Endodermal cell (in vitro differentiated cells): ENCODE measurements at regions not wholly inside any gene's neighbourhood (a gene's known extent, or its start where the extent isn't known, plus 50 kb on each side); places are given as distances from the start of the nearest gene placed in this dataset.
"Not testable (repeated sequence)": the region's sequence is repeated elsewhere in the genome, so short reads cannot be mapped to it uniquely, and the experiment has no call there.

Experiments
- DNase-seq: peaks from one replicate; pipeline ENCODE4 v3.0.0-alpha.2; 2017
- H3K27ac ChIP-seq: 2 replicates; pipeline ENCODE4 v1.5.1; 2013; ENCODE audit warnings: mild to moderate bottlenecking, low read depth, low read length, moderate library complexity
- H3K27me3 ChIP-seq: 2 replicates; pipeline ENCODE4 v1.6.1; 2013; ENCODE audit warnings: mild to moderate bottlenecking, low read length, moderate library complexity; ENCODE audit not compliant: insufficient read depth, control insufficient read depth, poor library complexity, severe bottlenecking
- H3K36me3 ChIP-seq: 2 replicates; pipeline ENCODE4 v1.7.0; 2013; ENCODE audit warnings: mild to moderate bottlenecking, low read length, moderate library complexity; ENCODE audit not compliant: control insufficient read depth, insufficient read depth
- H3K4me1 ChIP-seq: one replicate; pipeline ENCODE4 v1.7.0; 2013; ENCODE audit warnings: low read length; ENCODE audit not compliant: control insufficient read depth, insufficient read depth
- H3K4me3 ChIP-seq: 2 replicates; pipeline ENCODE4 v1.5.1; 2013; ENCODE audit warnings: mild to moderate bottlenecking, low read length, moderate library complexity
- H3K9ac ChIP-seq: 2 replicates; pipeline ENCODE4 v1.6.1; 2013; ENCODE audit warnings: mild to moderate bottlenecking, low read length, moderate library complexity; ENCODE audit not compliant: poor library complexity, severe bottlenecking; ENCODE audit errors: extremely low read depth
- H3K9me3 ChIP-seq: 2 replicates; pipeline ENCODE4 v1.6.1; 2013; ENCODE audit warnings: mild to moderate bottlenecking, low read length, moderate library complexity; ENCODE audit not compliant: control insufficient read depth
- H3K27ac Mint-ChIP-seq: 2 replicates; pipeline ENCODE4 v1.8.0; 2020; ENCODE audit warnings: mixed read lengths
- H3K27me3 Mint-ChIP-seq: 2 replicates; pipeline ENCODE4 v1.8.0; 2021; ENCODE audit warnings: mild to moderate bottlenecking, mixed read lengths; ENCODE audit not compliant: insufficient read depth
- H3K36me3 Mint-ChIP-seq: 2 replicates; pipeline ENCODE4 v1.8.0; 2020; ENCODE audit warnings: low read depth, mixed read lengths
- H3K4me1 Mint-ChIP-seq: 2 replicates; pipeline ENCODE4 v1.8.0; 2020; ENCODE audit warnings: mixed read lengths
- H3K4me3 Mint-ChIP-seq: 2 replicates; pipeline ENCODE4 v1.8.0; 2020; ENCODE audit warnings: mild to moderate bottlenecking, moderate library complexity, mixed read lengths
- H3K9me3 Mint-ChIP-seq: 2 replicates; pipeline ENCODE4 v1.8.0; 2020; ENCODE audit warnings: mild to moderate bottlenecking, mixed read lengths
- WGBS, 2 experiments: methylation state at CpG; one replicate each; pipeline versions ENCODE4 v1.1.5 to v1.1.7; 2013; ENCODE audit warnings: missing lambda C conversion rate in 2 of 2, mixed read lengths in 1 of 2; ENCODE audit not compliant: insufficient coverage in 1 of 2, insufficient read length in 1 of 2; 5-methylcytosine and 5-hydroxymethylcytosine counted together
- TF ChIP-seq, protein P1 (sequence below): fragments of 200-600 bp; sonication (generic); conservative IDR thresholded peaks from 2 replicates; pipeline ENCODE4 v1.5.0; 2021; ENCODE audit warnings: antibody characterized with exemption, mild to moderate bottlenecking

DNA sequence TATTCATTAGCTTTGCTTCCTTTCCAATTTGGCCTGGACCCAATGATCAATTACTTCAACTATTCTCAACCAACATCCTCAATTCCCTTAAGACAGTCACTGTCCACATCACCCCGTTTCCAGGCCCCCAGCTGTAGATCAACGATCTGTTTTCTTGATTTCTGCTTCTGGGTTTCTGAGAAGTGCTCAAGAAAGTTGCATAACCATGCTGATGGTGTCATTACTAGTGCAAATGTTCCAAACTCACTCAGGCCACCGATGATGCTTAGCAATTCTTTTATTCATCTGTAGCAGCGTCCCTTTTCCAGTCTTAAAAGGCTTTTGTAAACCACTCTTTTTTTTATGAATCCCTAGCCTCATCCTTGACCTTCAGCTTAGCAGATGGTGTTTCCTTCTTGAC lies 155.8 kb upstream of the PTGFR start:
- H3K4me3 Mint-ChIP-seq, result no peak overlapping the region
- peaks cover 35% of the 10 kb centered on the region for H3K27me3 ChIP-seq
- H3K27ac Mint-ChIP-seq, result no peak overlapping the region
- H3K9me3 ChIP-seq, result no peaks in the 10 kb centered on the region
- H3K36me3 Mint-ChIP-seq, result no peaks in the 10 kb centered on the region
- H3K4me3 ChIP-seq, result no peak overlapping the region
- WGBS, 2 experiments, result 75 to 91% methylated on average over 4 of the region's 4 CpGs
- no peaks in the 10 kb centered on the region for H3K4me1 Mint-ChIP-seq
- H3K27me3 Mint-ChIP-seq, result peaks cover 60% of the 10 kb centered on the region
- H3K4me1 ChIP-seq, result no peaks in the 10 kb centered on the region
- DNase-seq, result no peak
- H3K9me3 Mint-ChIP-seq, result peaks cover 3% of the 10 kb centered on the region
- no peak overlapping the region for H3K9ac ChIP-seq
- H3K27ac ChIP-seq, result no peak overlapping the region
- TF ChIP-seq, protein P1, sequence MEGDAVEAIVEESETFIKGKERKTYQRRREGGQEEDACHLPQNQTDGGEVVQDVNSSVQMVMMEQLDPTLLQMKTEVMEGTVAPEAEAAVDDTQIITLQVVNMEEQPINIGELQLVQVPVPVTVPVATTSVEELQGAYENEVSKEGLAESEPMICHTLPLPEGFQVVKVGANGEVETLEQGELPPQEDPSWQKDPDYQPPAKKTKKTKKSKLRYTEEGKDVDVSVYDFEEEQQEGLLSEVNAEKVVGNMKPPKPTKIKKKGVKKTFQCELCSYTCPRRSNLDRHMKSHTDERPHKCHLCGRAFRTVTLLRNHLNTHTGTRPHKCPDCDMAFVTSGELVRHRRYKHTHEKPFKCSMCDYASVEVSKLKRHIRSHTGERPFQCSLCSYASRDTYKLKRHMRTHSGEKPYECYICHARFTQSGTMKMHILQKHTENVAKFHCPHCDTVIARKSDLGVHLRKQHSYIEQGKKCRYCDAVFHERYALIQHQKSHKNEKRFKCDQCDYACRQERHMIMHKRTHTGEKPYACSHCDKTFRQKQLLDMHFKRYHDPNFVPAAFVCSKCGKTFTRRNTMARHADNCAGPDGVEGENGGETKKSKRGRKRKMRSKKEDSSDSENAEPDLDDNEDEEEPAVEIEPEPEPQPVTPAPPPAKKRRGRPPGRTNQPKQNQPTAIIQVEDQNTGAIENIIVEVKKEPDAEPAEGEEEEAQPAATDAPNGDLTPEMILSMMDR, result no peak
- H3K36me3 ChIP-seq, result no peaks in the 10 kb centered on the region

DNA sequence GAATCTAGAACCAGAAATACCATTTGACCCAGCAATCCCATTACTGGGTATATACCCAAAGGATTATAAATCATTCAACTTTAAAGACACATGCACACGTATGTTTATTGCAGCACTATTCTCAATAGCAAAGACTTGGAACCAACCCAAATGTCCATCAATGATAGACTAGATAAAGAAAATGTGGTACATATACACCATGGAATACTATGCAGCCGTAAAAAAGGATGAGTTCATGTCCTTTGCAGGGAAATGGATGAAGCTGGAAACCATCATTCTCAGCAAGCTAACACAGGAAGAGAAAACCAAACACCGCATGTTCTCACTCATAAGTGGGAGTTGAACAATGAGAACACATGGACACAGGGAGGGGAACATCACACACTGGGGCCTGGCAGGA lies 154.0 kb upstream of the PTGFR start:
- not testable (repeated sequence) for H3K4me1 Mint-ChIP-seq
- H3K27me3 ChIP-seq, result peaks cover 41% of the 10 kb centered on the region

DNA sequence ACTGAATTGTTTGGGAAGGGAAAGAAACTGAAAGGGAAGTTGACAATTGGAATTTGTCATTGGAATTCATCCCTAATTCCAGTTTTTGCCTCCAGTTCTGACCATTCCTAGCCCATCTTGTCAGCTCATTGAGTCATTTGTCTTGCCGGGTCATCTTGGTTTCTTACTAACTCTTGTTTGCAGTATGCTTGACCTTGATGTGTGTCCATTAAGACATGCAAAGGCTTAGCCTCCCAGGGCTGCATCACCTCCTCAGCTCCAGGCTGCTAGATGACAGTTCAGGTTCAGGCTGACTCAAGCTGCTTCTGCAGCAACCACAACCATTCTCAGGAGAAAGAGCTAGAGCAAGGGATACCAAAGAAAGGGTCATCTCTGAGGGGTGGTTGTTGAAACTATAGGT lies 151.3 kb upstream of the PTGFR start:
- WGBS, 2 experiments, result 93 to 100% methylated on average over 1 of the region's 1 CpG
- Mint-ChIP-seq H3K27ac (no peak overlapping the region), H3K9me3 (peaks cover 3% of the 10 kb centered on the region), H3K27me3 (peaks cover 61% of the 10 kb centered on the region), H3K36me3 (no peaks in the 10 kb centered on the region), H3K4me3 (no peak overlapping the region), H3K4me1 (no peaks in the 10 kb centered on the region)
- Histone ChIP-seq H3K27ac (no peak overlapping the region), H3K4me3 (no peak overlapping the region), H3K36me3 (no peaks in the 10 kb centered on the region), H3K4me1 (no peaks in the 10 kb centered on the region), H3K9me3 (no peaks in the 10 kb centered on the region), H3K9ac (no peak overlapping the region), H3K27me3 (peaks cover 33% of the 10 kb centered on the region)
- TF ChIP-seq, protein P1, result no peak
- no peak for DNase-seq

More for the DNA sequence above, 154.0 kb upstream of the PTGFR start:
- not testable (repeated sequence) for H3K4me3 Mint-ChIP-seq, H3K9me3 Mint-ChIP-seq, H3K27ac ChIP-seq, H3K36me3 Mint-ChIP-seq, H3K27ac Mint-ChIP-seq, H3K9me3 ChIP-seq, H3K9ac ChIP-seq, DNase-seq, H3K36me3 ChIP-seq, H3K4me1 ChIP-seq, H3K4me3 ChIP-seq
- H3K27me3 Mint-ChIP-seq, result peaks cover 63% of the 10 kb centered on the region
- WGBS, 2 experiments, result 93% methylated on average over 3 of the region's 3 CpGs; no CpG with 5 or more reads in 1 of the 2 experiments

DNA sequence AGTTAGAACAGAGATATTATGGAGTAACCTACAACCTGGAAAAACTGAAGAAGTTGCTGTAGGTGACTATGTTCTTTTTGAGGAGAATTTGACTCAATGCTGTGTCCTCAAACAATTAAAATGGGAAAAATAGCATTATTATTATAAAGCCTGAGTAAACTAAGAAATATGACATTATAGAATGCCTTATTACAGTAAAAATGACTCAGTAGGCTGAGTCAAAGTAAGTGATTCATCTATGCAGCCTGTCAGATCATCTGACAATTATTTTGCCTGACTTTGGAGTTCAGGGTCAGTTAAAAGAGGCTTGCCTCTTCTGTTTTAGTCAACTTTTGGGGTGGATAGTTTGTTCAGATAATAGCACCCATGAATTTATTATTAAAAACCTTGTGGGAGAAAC lies 150.8 kb upstream of the PTGFR start:
- Histone ChIP-seq H3K9ac (no peak overlapping the region), H3K4me1 (no peaks in the 10 kb centered on the region), H3K9me3 (no peaks in the 10 kb centered on the region), H3K27me3 (peaks cover 30% of the 10 kb centered on the region), H3K36me3 (no peaks in the 10 kb centered on the region), H3K4me3 (no peak overlapping the region), H3K27ac (no peak overlapping the region)
- no peak overlapping the region for H3K27ac Mint-ChIP-seq
- peaks cover 3% of the 10 kb centered on the region for H3K9me3 Mint-ChIP-seq
- H3K27me3 Mint-ChIP-seq, result peaks cover 63% of the 10 kb centered on the region
- TF ChIP-seq, protein P1, result no peak
- H3K36me3 Mint-ChIP-seq, result no peaks in the 10 kb centered on the region
- H3K4me3 Mint-ChIP-seq, result no peak overlapping the region
- DNase-seq, result no peak
- H3K4me1 Mint-ChIP-seq, result no peaks in the 10 kb centered on the region
